ENCODE measurements at regions not wholly inside any gene's neighbourhood (a gene's known extent, or its start where the extent isn't known, plus 50 kb on each side); places are given as distances from the start of the nearest gene placed in this dataset.
A peak's percentile ranks its signal among the peaks of the same experiment; 100 is the strongest.

- no peak for DNase-seq
Observed at GRCh38 chr3:194738254-194739093, 52.8 kb downstream of the FAM43A start.

GRCh38 chr3:194739498-194740284, 54.0 kb downstream of the FAM43A start:
- DNase-seq, result no peak

GRCh38 chr3:194740859-194741491, 55.3 kb downstream of the FAM43A start:
- DNase-seq, result no peak

- no peak for DNase-seq
Observed at GRCh38 chr3:194741916-194742315, 56.2 kb downstream of the FAM43A start.

GRCh38 chr3:194744826-194745225, 59.1 kb downstream of the FAM43A start:
- DNase-seq, result no peak

DNA sequence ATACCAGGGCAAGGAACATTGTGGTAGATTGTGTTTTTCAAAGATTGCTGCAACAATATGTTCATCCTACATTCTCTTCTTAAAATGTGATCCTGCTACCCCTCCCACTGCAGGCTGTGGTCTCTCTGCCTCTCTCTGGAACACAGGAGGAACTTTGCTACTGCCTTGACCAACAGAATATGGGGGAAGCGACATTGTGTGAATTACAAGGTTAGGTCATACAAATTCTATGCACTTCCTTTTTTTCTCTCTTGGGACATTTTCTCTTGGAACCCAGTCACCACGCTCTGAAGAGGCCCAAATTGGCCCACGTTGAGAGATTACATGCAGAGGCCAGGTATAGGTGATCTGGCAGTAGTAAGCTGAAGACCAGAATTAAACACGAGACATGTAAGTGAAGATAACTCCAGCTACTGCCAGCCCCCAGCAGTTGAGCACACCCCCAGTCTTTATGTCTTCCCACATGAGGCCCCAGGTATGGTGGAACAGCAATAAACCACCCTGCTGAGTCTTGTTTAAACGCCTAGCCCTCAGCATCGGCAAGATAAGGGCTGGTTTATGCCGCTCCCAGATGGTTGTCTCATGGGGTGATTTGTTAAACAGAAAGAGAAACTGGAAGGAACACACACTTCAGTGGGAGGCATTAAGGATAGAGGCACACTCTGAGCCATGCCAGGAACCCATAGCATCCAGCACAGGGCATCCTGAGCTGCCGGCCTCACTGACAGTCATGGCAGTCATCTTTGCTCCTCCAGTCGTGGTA, 59.9 kb downstream of the FAM43A start:
- no peak for DNase-seq

- DNase-seq, result no peak
Observed at GRCh38 chr3:194748225-194748624, 62.5 kb downstream of the FAM43A start.

- DNase-seq, result no peak
Observed at GRCh38 chr3:194749631-194750490, 64.2 kb downstream of the FAM43A start.

DNA sequence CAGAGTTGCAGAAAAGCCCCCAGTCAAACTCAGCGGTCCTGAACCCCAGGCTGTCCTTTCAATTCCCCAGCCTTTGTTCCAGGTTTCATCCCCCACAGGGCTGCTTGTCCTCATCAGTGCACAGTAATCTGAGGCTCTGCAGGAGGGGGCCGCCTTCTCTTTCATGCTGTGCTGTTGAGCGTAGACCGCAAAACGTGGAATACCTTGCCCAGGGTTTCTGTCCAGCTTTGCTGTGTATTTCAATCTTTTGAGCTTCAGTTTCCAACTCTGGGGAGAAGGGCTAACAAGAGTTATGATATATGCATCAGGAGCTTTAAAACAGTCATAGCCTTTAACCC, 64.8 kb downstream of the FAM43A start:
- DNase-seq, result no peak

GRCh38 chr3:194755671-194756459, 70.2 kb downstream of the FAM43A start:
- no peak for DNase-seq

DNA sequence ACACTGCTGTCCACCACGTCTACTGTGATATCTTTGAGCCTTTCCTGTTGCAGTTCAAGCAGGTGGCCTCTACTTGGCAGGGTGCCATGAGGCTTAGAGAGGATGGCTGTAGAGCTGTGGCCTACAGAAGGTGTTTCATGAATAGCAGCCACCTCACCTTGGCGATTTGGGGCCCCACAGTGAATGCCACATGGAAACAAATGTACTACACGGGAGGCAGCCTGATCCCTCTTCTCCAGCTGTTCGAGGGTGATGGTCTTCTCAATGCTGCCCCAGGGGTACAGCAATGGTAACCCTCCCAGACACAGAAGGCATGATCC, 70.7 kb downstream of the FAM43A start:
- DNase-seq, result no peak

DNA sequence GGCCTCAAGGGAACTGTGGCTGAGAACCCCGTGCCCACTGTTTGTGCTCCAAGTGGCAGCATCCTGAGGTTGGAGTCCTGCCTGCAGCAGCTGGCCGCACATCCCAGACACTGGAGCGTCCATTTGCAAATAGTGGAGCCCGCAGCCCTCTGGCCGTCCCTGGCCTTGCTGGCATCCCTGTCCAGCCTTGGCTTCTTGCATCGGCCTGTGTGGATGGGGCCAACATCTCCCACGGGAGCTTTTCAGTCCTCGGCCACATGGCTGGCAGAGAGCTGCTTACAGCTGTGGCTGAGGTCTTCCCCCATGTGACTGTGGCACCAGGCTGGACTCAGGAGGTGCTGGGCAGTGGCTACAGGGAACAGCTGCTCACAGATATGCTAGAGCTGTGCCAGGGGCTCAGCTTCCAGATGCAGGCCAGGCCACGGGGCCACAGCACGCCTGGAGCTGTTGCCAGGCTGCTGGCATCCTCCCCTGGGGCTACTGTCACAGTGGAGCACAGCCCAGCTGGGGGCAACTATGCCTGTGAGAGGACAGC, 71.2 kb downstream of the FAM43A start:
- no peak for DNase-seq

DNA sequence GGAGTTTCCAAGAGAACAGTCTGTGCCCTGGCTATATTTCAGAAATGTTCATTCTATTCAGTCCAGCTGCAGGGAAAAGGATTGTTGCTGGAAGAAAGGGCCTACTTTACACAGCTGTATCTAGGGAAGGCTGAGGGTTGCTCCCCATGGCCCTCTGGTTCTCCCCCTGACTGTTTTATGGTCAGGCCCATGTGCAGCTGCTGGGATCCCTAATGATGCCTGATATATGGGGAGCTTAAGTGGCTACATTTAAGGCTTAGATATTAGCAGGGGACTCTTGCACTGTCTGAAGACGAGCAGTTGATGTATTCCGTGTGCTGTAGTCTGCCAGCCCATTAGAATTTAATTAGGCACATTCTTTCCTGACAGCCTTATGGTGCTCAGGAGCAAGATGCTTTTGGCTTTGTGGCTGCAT, 72.0 kb downstream of the FAM43A start:
- DNase-seq, result peak; percentile 50

- no peak for DNase-seq
Observed at GRCh38 chr3:194758716-194759115, 73.0 kb downstream of the FAM43A start.

DNA sequence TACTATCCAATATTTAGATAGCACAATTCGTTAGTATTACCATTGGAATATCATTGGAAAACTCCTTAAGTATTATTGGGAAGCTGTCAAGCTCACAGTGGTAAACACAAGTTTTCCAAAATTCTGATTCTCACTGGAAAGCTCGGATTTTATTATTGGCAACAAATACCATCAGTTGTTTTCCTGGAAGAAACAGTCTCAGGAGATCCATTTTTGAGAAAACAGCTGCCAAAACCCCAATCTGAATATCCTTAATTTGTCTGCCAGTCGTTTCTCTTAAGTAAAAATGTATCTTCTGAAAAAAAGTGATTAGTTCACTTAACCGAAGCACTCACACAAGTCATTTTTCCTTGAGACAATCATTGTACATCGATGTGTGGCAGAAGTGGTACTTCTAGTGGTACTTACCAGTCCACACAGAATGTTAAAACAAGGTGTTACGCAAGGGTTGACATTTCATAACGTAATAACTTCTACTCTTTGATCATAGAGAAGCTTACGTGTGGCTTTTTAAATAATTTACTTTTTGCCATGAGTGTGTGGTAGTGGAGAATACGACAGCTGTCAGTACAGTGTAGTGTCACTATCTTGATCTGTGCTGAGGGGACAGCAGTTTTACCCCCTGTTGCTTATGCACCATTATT, 74.9 kb downstream of the FAM43A start:
- DNase-seq, result no peak

- DNase-seq, result peak; percentile 70
Observed at GRCh38 chr3:194761384-194761783, 75.7 kb downstream of the FAM43A start.

DNA sequence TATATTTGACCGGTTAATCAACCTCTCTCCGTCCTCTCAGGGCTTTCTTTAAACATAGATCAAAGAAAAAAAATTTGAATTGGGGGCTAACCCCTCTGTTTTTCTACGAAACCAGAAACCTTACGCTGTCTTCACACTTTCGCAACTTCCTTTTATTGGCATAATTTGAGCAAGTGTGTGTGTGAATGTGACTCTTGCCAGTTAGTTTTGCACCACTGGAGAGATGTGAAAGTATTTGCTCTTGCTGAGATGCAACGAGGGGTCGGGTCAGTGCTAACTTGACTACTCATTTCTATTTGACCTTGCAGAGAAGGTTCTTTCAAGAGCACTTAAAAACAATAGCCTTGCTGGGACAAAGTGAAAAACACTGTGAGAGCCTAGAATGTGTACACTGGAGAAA, 81.2 kb downstream of the FAM43A start:
- DNase-seq, result no peak

DNA sequence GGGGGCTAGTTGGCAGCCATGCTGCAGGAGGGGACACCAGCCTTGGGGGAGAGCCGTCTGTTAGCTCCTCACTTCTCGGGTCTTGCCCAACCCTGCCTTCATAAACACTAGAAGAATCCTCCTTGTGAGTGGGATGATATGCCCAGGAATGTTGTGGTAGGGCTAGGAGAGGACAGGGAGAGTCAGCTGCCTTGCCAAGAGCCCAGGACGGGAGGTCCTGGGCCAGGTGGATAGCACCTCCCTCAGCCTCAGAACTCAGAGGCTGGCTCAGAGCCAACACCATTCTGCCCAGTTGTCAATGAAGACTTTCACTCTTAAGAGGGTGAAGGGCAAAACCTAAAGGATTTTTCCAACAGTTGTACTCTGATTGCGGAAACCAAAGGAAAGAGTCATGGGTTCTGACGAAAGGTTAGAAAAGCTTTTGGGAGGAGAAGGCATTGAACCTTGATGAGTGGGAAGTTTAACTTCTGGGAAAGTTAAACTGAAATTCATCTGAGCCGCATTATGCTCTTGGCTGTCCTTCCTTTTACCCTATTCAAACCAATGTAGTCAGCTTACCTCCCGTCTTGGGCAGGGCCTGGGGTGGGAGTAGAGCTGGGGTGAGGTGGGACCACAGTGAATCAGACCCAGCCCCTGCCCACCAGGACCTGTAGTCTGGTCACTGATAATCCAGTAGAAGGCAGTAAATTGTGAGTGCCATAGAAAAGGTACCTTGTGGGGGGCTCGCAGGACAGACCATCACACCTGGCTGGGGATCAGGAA, 81.9 kb downstream of the FAM43A start:
- no peak for DNase-seq

DNA sequence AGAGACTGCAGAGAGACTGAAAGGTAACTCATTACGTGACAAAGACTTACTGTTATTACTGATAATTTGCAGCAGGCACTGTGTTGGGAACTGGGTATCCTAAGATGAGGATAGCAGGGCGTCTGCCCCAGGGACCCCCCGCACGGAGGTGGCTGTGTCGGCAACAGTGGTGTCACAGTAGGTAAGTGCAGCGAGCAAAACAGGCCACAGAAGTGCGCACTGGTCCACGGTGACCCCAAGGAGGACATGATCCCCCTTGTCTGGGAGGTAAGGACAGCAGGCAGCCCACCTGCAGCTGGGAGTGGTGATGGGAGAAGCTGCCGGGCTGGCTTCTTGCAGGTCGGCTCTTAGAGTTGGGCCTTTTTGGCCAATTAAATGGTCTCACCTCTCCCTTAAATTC, 82.9 kb downstream of the FAM43A start:
- DNase-seq, result no peak
